ENCODE measurements at regions not wholly inside any gene's neighbourhood (a gene's known extent, or its start where the extent isn't known, plus 50 kb on each side); places are given as distances from the start of the nearest gene placed in this dataset.
"Not testable (repeated sequence)": the region's sequence is repeated elsewhere in the genome, so short reads cannot be mapped to it uniquely, and the experiment has no call there.

DNA sequence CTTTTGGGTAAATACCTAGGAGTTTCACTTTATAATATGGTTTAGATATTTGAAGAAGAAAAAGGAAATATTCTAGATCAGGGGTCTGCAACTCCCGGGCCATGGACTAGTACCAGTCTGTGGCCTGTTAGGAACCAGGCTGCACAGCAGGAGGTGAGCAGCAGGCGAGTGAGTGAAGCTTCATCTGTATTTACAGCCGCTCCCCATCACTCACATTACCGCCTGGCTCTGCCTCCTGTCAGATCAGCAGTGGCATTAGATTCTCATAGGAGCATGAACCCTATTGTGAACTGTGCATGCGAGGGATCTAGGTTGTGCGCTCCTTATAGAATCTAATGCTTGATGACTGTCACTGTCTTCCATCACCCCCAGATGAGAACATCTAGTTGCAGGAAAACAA lies 231.1 kb downstream of the ICOS start:
- TF ChIP-seq, protein P1, sequence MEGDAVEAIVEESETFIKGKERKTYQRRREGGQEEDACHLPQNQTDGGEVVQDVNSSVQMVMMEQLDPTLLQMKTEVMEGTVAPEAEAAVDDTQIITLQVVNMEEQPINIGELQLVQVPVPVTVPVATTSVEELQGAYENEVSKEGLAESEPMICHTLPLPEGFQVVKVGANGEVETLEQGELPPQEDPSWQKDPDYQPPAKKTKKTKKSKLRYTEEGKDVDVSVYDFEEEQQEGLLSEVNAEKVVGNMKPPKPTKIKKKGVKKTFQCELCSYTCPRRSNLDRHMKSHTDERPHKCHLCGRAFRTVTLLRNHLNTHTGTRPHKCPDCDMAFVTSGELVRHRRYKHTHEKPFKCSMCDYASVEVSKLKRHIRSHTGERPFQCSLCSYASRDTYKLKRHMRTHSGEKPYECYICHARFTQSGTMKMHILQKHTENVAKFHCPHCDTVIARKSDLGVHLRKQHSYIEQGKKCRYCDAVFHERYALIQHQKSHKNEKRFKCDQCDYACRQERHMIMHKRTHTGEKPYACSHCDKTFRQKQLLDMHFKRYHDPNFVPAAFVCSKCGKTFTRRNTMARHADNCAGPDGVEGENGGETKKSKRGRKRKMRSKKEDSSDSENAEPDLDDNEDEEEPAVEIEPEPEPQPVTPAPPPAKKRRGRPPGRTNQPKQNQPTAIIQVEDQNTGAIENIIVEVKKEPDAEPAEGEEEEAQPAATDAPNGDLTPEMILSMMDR (conservative IDR thresholded peaks at IDR 0.05; ENCODE audit: low read length) = not testable (repeated sequence)
- TF ChIP-seq EZH2phosphoT487 (IDR thresholded peaks at IDR 0.05; ENCODE audit: borderline replicate concordance) = not testable (repeated sequence)
